Gastrocnemius medialis (tissue), 4 donors: ENCODE measurements at regions not wholly inside any gene's neighbourhood (a gene's known extent, or its start where the extent isn't known, plus 50 kb on each side); places are given as distances from the start of the nearest gene placed in this dataset.
A peak's percentile ranks its signal among the peaks of the same experiment; 100 is the strongest.

ENCODE experiments used
- ATAC-seq, 2 donors: fragments of 150-250 bp; one replicate each; pipeline ENCODE4 v1.9.1; 2016
- DNase-seq, 2 donors: peaks; one replicate each; pipeline ENCODE4 v3.0.0-alpha.2; 2019
- H3K27ac ChIP-seq, 4 donors: fragments of 200-600 bp; sonication (generic); 1 replicate in 1 of 4; 2 replicates in 3 of 4; pipeline ENCODE4 v1.5.1; 2016 to 2018; ENCODE audit warnings: mild to moderate bottlenecking in 2 of 4, moderate library complexity in 1 of 4
- H3K27me3 ChIP-seq, 3 donors: fragments of 200-600 bp; sonication (generic) in 2 of 3; 1 replicate in 1 of 3; 2 replicates in 2 of 3; pipeline versions ENCODE4 v1.5.1 to v1.6.0; 2016 to 2019; ENCODE audit warnings: mild to moderate bottlenecking in 1 of 3, moderate library complexity in 1 of 3
- H3K36me3 ChIP-seq, 2 donors: fragments of 200-600 bp; sonication (generic) in 1 of 2; one replicate each; pipeline ENCODE4 v1.5.1; 2017 to 2018
- H3K4me1 ChIP-seq, 2 donors: fragments of 200-600 bp; sonication (generic) in 1 of 2; one replicate each; pipeline ENCODE4 v1.5.1; 2016 to 2017; ENCODE audit warnings: mild to moderate bottlenecking in 2 of 2
- H3K4me3 ChIP-seq, 4 donors: fragments of 200-600 bp; sonication (generic) in 3 of 4; 1 replicate in 1 of 4; 2 replicates in 3 of 4; pipeline ENCODE4 v1.5.1; 2016 to 2019; ENCODE audit warnings: mild to moderate bottlenecking in 2 of 4
- H3K9me3 ChIP-seq, 3 donors: fragments of 200-600 bp; sonication (generic) in 2 of 3; 1 replicate in 1 of 3; 2 replicates in 2 of 3; pipeline ENCODE4 v1.5.1; 2016 to 2019
- CTCF ChIP-seq, 5 experiments: fragments of 450-650 bp in 3 of 5; fragments of 200-600 bp in 2 of 5; sonication (generic) in 2 of 5; IDR thresholded peaks in 4 of 5; conservative IDR thresholded peaks in 1 of 5; 1 replicate in 4 of 5; 2 replicates in 1 of 5; pipeline ENCODE4 v1.5.1; 2016 to 2019; ENCODE audit warnings: antibody characterized with exemption in 5 of 5, mild to moderate bottlenecking in 3 of 5, moderate library complexity in 3 of 5
- POLR2A ChIP-seq, 2 donors: fragments of 450-650 bp; IDR thresholded peaks; one replicate each; pipeline ENCODE4 v1.6.1; 2017; ENCODE audit warnings: antibody characterized with exemption in 2 of 2, mild to moderate bottlenecking in 2 of 2, moderate library complexity in 2 of 2
- in situ Hi-C, 4 donors: fragments of 200-750 bp; cut with MboI; loops; one replicate each; pipeline versions ENCODE4 v1.15.0 to v1.8.0; 2017; ENCODE audit warnings: low sequenced_read_pairs in 4 of 4
- intact Hi-C: fragments of 100-400 bp; cut with DNase I; formaldehyde crosslinking; loops from one replicate; pipeline ENCODE4 v1.15.1; 2023; ENCODE audit warnings: low total_unique reads

DNA sequence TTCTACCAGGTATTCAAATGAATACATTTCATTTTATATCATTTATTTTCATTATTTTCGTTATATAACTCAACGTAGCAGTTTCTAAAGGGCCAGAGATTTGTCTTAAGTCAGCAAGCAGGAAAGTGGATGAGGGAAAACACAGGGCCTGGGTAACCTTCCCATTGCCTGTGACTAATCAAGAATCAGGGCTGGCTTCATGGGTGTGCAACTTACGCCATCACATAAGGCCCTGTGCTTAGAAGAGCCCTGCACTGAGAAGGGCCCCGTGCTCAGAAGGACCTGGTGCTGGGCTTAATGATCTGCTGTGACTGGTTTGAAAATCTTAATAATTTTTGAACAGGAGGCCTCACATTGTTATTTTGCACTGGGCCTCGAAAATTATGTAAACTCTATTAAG is 65.4 kb upstream of the FAM9C start:
- TF ChIP-seq POLR2A (IDR thresholded peaks at IDR 0.05) (no peak), CTCF (IDR thresholded peaks at IDR 0.05 in 4 of 5, conservative IDR thresholded peaks at IDR 0.05 in 1 of 5) (no peak)
- no peaks in the 10 kb centered on the region for H3K4me1 ChIP-seq
- ATAC-seq: no peak
- H3K27ac ChIP-seq: peak overlapping the region; percentile 45 to 69 (median 62)
- in situ Hi-C loops: no loop called here
- H3K27me3 ChIP-seq: no peaks in the 10 kb centered on the region
- no peak for DNase-seq
- H3K9me3 ChIP-seq: no peaks in the 10 kb centered on the region
- intact Hi-C loops: no loop called here
- no peaks in the 10 kb centered on the region for H3K36me3 ChIP-seq
- H3K4me3 ChIP-seq: no peak overlapping the region

DNA sequence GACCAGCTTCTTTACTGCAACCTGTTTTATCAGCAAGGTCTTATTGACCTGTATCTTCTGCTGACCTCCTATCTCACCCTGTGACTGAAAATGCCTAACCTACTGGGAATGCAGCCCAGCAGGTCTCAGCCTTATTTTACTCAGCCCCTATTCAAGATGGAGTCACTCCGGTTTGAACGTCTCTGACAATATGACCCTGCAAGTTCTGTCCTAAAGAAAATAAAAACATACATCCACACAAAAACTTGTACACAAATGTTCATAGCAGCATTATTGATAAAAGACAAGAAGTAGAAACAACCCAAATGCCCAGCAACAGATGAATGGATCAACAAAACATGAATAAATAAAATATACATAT is 59.5 kb upstream of the FAM9C start:
- Histone ChIP-seq H3K36me3 (no peaks in the 10 kb centered on the region), H3K27ac (no peak overlapping the region), H3K27me3 (no peaks in the 10 kb centered on the region), H3K9me3 (no peaks in the 10 kb centered on the region), H3K4me1 (peaks cover 4 to 16% of the 10 kb centered on the region in 2 donors), H3K4me3 (no peak overlapping the region)
- in situ Hi-C loops (no loop called here), intact Hi-C loops (loop anchor here (5.0 kb wide), 1 partner anchor 132 kb away; no protein-coding TSS in a partner anchor)
- ATAC-seq (no peak), DNase-seq (no peak)
- TF ChIP-seq CTCF (IDR thresholded peaks at IDR 0.05 in 4 of 5, conservative IDR thresholded peaks at IDR 0.05 in 1 of 5) (no peak), POLR2A (IDR thresholded peaks at IDR 0.05) (no peak)

DNA sequence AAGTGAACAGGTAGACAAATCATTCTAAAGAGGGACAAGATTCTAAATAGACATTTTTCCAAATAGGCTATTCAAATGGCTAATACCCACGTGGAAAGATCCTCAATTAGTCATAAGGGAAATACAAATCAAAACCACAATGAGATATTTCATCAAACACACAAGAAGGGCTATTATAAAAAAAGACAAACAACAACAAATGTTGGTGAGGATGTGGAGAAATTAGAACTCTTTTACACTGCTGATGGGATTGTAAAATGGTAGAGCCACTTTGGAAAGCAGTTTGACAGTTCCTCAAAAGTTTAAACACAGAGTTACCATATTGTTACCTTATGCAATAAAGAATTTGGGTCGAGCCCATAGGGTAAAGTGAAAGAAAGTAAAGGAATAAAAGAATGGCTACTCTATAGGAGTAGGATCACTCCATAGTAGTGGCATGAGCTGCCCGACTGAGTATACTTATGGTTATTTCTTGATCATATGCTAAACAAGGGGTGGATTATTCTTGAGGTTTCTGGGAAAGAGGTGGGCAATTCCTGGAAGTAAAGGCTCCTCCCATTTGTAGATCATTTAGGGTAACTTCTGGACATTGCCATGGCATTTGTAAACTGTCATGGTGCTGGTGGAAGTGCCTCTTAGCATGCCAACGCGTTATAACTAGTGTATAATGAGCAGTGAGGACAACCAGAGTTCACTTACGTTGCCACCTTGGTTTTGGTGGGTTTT is 58.9 kb upstream of the FAM9C start:
- DNase-seq: no peak
- H3K4me1 ChIP-seq: peaks cover 4 to 16% of the 10 kb centered on the region in 2 donors
- H3K27me3 ChIP-seq: no peaks in the 10 kb centered on the region
- in situ Hi-C loops: no loop called here
- no peak overlapping the region for H3K4me3 ChIP-seq
- peak overlapping the region in 3 of 4 donors; percentile 60 to 70 (median 67) for H3K27ac ChIP-seq
- intact Hi-C loops: loop anchor here (5.0 kb wide), 1 partner anchor 131 kb away; no protein-coding TSS in a partner anchor
- ATAC-seq: no peak
- TF ChIP-seq CTCF (IDR thresholded peaks at IDR 0.05 in 4 of 5, conservative IDR thresholded peaks at IDR 0.05 in 1 of 5): no peak
- no peak for TF ChIP-seq POLR2A (IDR thresholded peaks at IDR 0.05)
- no peaks in the 10 kb centered on the region for H3K36me3 ChIP-seq
- H3K9me3 ChIP-seq: no peaks in the 10 kb centered on the region

- Histone ChIP-seq H3K4me3 (no peak overlapping the region), H3K4me1 (peaks cover 4 to 16% of the 10 kb centered on the region in 2 donors), H3K27ac (peak overlapping the region; percentile 16 to 70 (median 64)), H3K9me3 (no peaks in the 10 kb centered on the region), H3K36me3 (no peaks in the 10 kb centered on the region), H3K27me3 (no peaks in the 10 kb centered on the region)
- no peak for TF ChIP-seq CTCF (IDR thresholded peaks at IDR 0.05 in 4 of 5, conservative IDR thresholded peaks at IDR 0.05 in 1 of 5)
- no peak for TF ChIP-seq POLR2A (IDR thresholded peaks at IDR 0.05)
- ATAC-seq: no peak
- intact Hi-C loops: loop anchor here (5.0 kb wide), 1 partner anchor 130 kb away; no protein-coding TSS in a partner anchor
- in situ Hi-C loops: no loop called here
- no peak for DNase-seq
Observed at GRCh38 chrX:13102636-13103035, 58.2 kb upstream of the FAM9C start.
